LNCaP clone FGC (cell line): ENCODE measurements at regions not wholly inside any gene's neighbourhood (a gene's known extent, or its start where the extent isn't known, plus 50 kb on each side); places are given as distances from the start of the nearest gene placed in this dataset.

ENCODE experiments used
- DNase-seq: peaks from one replicate; pipeline ENCODE4 v3.0.0-alpha.2; 2011; ENCODE audit warnings: low read depth
- H3K4me3 ChIP-seq: 2 replicates; pipeline ENCODE4 v1.5.1; 2011; ENCODE audit warnings: mild to moderate bottlenecking, low read depth, low read length, control low read depth
- CTCF ChIP-seq: IDR thresholded peaks from 2 replicates; pipeline ENCODE4 v1.5.1; 2012; ENCODE audit warnings: mild to moderate bottlenecking; ENCODE audit not compliant: control insufficient read depth, insufficient read depth; ENCODE audit errors: extremely low read depth

DNA sequence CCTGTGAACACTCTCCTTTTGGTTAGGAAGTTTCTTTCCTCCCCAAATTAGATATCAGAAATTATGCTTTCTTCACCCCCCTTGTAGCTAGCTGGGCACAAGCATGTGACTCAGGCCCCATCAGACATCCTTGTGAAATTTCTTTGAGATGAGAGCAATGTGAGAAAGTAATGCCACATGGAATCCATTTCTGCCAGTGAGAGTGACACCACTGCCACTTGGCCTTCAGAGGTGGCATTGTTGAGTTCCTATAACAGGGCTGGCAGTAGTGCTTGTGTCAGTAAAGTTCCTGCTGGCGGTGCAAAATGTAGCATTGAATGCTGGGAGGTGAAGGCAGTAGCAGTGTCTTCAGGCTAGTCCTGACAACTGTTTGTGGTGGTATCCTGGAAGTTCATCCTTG is 80.7 kb upstream of the ZNF280D start:
- no peak overlapping the region for H3K4me3 ChIP-seq
- DNase-seq: no peak
- TF ChIP-seq CTCF: no peak

GRCh38 chr15:56812961-56813360 is 79.7 kb upstream of the ZNF280D start:
- H3K4me3 ChIP-seq: no peak overlapping the region
- TF ChIP-seq CTCF: no peak
- no peak for DNase-seq

- no peak overlapping the region for H3K4me3 ChIP-seq
- no peak for TF ChIP-seq CTCF
- no peak for DNase-seq
These were observed 78.9 kb upstream of the ZNF280D start for GRCh38 chr15:56812221-56812620.

- no peak for DNase-seq
- H3K4me3 ChIP-seq: no peak overlapping the region
- TF ChIP-seq CTCF: peak; percentile 39
These were observed 78.3 kb upstream of the ZNF280D start for GRCh38 chr15:56811586-56811985.

DNA sequence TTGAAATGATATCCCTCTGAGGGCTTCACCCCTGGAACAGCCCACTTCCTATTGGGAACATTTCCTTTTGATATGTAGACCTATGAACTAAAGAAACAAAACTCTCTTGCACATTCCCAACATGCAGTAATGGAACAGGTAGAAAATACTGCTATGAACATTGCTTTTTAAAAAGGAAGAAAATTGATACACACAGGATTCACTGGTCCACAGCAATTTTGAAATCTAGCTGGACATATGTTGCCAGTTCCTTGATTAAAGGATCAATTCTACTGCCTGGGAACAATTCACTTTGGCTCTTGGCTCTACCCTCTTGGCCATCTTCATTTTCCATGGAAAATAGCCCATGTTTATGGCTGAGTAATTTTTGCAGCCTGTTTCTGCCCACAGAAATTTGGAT is 74.9 kb upstream of the ZNF280D start:
- no peak for TF ChIP-seq CTCF
- DNase-seq: no peak
- H3K4me3 ChIP-seq: no peak overlapping the region

GRCh38 chr15:56806148-56806536 is 72.8 kb upstream of the ZNF280D start:
- H3K4me3 ChIP-seq: no peak overlapping the region
- DNase-seq: no peak
- TF ChIP-seq CTCF: no peak

GRCh38 chr15:56805466-56806147 is 72.3 kb upstream of the ZNF280D start:
- no peak for DNase-seq
- TF ChIP-seq CTCF: no peak
- no peak overlapping the region for H3K4me3 ChIP-seq
